Forelimb muscle (tissue), 1 donor: ENCODE measurements at regions not wholly inside any gene's neighbourhood (a gene's known extent, or its start where the extent isn't known, plus 50 kb on each side); places are given as distances from the start of the nearest gene placed in this dataset.
"Not testable (repeated sequence)": the region's sequence is repeated elsewhere in the genome, so short reads cannot be mapped to it uniquely, and the experiment has no call there.

Experiments
- DNase-seq: peaks from one replicate; pipeline ENCODE4 v3.0.0-alpha.2; 2013; ENCODE audit warnings: low read depth

DNA sequence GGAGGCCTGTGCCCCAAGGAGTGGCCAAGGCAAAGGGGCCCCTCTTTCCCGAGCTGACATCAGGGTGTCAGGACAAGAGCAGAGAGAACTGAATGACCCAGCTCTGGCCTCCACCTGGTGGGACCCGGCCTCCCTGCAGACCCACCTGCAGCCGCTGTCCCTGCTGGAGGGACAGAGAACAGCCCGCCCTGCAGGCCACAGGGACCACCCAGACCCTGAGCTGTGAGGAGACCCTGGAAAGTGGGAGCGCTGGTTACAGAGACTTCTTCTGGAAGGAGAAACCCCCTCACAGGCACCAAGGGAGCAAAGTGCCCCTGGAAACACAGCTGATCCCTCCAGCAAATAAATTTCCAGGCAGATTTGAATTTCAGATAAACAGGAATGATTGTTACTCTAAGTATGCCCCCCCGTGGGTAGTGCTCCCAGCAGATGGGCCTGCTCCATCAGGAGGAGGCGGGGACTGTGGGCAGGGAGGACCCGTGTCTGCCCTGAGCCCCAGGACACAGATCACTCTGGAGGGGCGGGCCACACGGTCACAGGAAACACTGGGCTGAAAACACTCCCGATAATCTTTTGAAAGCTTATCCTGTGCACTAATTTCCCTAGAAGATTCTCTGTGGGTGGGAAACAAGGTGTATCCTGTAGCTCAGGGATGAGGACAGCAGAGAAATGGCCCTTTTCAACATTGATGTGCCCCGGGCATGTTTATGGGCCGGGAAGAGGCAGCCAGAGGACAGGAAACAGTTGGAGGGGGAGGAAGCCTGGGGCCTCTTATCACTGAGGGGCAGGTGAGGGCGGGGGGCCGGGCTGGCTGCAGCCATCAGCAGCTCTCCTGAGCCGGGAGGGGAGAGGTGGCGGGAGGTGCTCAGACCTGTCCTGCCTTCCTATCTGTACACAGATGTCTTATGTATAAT, 276.0 kb downstream of the ADGRD1 start:
- no peak for DNase-seq

DNA sequence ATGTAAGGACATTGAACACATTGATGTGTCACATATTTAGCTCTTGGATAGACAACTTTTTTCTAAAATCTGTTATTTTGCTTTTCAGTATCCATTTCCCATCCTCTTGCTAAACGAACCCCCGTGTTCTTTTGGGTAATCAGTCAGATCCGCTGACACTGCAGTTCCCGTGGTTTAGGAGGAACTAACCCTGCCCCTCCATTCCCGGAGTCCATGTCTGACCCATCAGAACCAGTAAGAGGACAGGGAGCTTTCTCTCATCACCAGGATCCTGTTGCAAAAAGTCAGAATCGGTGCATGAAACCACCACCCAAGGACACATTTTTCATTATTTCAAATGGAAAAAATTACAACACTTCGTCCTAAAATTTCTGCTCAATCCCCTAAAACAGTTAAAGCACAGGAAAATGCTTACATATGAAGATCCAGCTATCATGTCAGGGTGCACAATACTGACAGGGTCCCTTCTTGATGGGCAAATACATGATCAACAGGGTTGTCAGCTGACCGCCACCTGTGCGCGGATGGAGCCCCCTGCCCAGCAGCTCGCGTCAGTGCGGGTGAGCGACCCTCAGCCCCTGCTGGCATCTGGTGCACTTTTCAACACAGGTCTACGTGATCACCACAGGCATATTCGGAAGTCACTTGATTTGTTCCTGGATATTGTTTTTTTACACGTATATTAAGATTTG, 276.8 kb downstream of the ADGRD1 start:
- no peak for DNase-seq

DNA sequence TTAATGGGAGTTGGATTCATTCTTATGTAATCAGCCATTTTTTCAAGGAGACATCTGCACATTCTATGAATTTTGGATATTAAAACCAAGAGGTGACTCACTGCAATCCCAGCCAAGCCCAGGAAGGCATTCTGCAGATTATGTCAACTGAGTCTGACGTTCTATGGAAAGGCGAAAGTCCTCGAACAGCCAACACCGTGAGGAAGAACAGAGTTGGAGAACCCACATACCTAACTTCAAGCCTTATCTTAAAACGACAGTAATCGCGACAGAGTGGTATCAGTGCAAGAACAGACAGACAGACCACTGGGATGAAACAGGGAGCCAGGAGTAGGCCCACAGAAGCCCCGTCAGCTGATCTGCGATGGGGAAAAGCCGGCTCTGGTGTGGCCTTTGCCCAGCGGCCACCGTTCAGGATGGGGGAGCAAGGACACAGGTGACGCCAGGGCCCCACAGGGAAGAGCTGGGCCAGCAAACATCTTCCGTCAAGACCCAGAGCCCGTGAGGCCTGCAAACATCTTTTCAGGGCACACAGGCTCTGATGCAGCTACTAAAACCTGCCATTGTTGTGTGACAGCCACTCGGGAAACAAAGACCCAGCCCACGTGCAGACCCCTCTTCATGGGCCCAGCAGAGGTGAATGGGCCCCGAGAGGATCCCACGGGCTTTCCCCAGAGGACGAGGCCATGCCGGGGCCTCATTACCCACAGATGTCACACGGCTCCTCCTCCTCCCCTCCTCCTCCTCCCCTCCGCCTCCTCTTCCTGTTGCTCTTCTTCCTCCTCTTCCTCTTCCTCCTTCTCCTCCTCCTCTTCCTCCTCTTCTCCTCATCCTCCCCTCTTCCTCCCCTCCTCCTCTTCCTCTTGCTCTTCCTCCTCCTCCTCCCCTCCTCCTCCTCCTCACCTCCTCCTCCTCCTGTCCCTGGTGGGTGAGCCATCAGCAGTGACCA, 277.6 kb downstream of the ADGRD1 start:
- DNase-seq = no peak

DNA sequence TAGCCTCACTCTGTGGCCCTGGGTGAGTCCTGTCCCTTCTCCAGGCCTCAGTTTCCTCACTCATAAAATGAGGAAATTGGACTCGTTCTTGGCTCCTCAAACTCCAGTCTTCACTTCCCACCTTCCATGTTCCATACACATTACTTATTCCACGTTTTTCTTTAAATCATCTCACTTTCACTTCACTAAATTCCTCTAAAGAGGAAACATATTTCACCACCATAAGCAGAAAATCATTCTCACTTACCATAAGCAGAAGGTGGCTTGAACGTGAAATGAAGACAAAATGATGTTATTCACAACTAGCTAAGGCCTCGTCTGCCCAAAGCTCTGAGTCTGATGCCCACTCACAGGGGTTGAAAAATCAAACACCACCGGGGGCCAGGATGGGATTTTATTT, 278.3 kb downstream of the ADGRD1 start:
- DNase-seq = no peak

DNA sequence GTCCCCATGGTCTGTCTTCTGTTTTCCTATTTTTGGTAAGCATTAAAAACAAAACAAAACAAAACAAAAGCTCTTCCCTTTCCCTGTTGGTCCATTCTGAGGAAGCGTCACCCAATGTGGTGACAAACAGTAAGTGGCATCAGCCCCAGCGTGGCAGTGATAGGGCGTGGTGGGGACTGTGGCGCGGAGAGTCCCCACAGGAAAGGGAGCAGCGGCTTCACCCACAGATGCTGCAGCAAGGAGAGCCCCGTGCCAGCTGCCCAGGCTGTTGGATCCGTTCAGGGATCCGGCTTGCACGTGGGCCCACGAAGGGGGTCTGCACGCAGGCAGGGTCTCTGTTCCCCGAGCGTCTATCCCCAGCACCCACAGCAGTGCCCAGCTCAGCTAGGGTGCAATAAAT, 279.2 kb downstream of the ADGRD1 start:
- not testable (repeated sequence) for DNase-seq

DNA sequence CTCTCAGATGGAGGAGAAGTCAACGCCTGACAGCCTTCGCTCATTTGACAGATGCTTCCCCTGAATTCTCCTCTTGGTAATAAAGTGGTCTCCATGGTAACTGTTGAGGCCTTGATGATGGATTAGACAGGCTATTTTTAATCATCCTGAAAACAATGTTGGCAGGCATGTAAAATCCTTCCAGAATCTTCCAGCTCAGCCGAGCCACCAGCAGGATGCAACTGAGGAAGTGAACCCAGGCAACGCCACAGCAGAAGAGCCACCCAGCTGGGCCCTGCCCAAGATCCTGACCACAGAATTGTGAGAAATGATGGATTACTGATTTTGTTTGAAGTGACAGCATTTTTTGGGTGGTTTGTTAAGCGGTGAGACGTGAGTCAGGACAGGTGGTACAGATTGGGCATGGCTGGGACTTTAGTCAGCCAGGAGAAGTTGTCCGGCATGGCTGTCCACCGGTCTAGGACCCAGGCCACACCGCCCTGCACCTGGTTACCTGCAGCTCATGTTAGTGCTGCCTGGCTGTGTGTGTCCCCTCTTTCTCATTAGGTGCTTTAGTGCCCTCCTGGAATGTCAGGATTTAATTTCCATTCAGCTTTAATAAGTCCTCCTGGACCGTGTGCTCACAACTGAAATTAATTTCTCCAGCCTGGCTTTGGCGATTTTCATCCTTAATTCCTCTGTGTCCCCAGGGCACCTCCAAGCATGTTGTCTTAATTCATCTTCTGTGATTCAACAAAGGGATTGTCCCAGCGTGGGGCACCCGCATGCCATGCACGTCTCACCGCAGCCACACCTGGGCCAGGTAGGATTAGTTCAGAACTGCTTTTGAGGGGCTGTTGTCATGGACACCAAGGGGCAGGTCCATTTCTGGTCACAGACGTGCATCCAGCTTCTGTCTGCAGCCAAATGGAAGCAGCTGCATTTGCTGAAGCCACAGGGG, 280.4 kb downstream of the ADGRD1 start:
- not testable (repeated sequence) for DNase-seq

DNA sequence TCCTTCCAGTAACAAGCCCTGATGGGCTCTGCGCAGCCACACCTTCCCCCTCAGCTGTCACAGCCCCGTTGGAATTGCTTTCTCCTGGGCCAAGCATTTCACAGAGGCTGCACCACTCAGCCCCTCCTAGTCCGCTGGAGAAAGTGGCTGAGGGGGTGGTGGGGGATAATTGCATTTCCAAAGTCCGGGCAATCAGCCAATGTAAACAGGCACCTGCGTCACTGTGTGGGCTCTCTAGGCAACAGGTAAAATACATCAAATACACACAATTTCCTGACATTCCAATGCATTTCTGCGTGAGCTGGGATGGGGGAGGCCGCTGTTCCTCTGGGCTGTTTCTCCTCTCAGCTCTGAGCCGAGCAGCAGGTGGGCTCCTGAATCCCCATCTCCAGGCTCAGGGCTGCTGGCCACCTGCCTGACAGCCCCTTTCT, 281.1 kb downstream of the ADGRD1 start:
- not testable (repeated sequence) for DNase-seq

DNA sequence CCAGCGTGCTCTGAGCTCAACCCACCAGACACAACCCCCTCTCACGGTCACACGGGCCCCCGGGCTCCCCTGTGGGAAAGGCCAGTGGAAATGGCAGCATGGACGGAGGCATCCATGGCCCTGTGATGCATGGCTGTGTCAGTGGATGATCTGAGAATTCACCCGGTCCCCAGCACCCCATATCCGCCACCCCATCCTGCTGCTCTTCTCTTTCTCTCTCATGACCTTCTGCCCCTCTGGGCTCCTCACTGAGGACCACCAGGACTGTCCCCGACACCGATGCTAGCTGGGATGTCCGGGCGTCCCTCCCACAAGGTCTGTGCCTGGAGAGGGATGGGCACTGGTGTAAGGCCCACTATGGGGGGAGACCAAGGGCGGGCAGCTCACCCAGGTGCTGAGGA, 282.2 kb downstream of the ADGRD1 start:
- DNase-seq = no peak

DNA sequence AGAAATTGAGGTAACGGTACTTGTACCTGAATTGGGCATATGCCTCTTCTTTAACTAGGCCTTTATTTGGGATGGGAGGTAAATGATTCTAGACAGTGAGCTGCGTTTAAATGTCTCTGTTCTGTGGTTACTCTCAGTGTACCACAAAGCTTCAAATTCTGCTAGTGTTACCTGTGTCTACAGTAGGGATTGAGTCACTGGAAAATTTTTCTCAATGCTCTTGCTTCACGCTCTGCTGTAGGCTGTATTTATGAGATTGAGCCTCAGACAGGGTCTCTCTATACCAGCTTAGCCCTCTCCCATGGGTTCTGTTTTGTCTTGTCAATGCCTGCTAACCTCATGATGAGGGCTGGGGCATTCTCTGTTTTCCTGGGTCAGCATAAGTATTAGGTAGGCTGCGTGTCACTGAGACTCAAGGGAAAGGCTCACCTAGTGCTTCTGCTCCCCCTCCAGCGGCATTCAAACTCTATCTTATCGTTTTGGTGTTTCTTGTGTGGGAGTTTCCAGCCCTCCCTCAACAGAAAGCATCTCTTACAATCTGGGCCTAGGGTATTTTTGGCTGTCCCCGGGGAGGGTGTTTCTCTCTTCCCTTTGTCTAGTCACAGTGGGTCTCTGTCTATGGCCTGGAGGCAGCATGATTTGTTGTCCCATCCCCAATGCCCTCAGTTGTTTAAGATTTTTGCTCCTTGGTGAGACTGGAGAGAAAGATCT, 285.8 kb downstream of the ADGRD1 start:
- no peak for DNase-seq

DNA sequence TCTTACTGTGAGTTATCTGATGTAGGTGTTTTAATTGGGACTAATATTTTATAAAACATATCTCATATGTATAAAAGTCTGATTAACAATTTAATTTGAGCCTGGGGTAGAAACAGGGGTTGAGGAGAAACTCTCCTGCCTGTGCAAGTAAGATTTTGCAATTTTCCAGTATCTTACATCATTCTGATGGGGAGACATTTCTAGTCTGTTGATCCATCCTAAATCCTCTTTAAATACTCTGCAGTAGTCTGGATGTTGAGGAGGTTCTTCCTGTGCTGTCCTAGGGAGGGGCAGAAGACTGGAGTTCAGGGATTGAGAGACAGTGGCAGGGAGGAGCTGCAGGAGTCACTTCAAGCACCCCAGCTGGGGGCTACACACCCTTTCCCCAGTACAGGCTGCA, 287.8 kb downstream of the ADGRD1 start:
- DNase-seq = no peak

DNA sequence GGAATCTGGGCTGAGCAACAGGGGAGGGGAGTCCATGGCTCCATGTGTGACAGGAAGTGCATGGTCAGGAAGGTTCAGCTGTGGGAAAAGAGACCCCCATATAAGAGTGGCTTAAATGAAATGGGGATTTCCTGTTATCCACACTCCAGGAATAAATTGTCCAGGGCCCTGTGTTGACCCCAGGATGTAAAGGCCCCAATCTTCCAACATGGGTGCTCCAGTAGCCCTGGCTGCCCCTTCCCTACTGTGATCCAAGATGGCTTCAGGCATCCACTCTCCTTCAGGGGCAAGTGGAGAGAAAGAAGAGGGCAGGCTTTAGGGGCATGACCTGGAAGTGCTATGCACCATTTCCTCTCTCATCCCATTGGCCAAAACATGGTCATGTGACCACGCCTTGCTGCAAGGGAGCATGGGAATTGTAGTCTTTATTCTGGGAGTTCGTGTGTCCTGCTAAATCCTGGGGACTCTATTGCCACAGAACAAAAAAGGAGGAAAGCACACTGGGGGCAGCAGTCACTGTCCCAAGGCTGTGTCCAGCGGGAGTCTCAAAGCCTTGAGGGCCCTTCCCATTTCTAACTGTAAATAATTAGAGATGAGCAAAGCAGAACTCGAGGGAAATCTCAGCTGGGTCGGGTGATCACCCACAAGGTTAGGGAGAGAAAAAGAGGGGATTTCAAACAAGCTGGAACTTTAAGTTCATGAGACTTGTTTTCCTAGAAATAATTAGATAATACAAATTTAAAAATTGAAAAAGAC, 289.2 kb downstream of the ADGRD1 start:
- no peak for DNase-seq

DNA sequence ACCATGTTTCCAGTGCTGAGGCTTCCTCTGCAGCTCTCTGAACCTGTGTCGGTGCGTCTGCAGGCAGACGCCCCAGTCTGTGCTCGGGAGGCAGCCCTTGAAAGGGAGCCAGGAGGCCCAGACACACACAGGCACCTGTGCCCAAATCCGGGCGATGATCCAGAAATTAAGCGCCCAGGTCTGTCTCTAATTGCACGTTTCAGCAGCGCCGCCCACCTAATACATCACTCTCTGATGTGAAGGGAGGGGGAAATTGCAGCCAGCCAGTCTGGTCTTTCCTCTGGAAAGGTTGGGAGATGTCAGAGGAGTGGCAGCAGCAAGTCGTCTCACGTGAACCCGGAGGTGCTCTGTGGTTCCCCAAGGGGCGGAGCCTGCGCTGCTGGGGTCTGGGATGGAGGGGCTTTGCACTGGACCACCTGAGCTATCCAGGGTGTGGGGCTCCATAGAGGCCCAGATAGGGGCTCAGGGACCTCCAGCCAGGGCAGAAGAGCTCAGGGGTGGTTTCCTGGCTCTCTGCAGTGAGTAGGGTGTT, 290.5 kb downstream of the ADGRD1 start:
- not testable (repeated sequence) for DNase-seq

DNA sequence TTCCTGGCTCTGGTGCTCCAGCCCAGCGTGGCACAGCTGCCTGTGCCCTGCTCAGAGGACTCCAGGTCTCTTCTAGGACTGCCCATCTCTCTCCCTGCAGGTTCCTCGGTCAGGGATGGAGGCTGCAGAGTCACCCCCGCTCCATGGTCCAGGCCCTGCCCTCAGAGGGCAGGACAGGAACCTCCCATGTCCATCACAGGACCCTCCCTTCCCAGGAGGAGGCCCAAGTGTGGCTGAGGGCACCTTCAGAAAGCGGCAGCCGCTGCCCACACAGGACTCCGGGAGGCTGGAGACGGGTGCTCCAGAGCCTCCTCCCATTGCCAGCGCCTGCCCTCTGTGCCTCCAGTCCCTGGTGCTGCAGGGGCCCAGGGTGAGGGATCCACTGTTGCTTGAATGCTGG, 291.5 kb downstream of the ADGRD1 start:
- not testable (repeated sequence) for DNase-seq

DNA sequence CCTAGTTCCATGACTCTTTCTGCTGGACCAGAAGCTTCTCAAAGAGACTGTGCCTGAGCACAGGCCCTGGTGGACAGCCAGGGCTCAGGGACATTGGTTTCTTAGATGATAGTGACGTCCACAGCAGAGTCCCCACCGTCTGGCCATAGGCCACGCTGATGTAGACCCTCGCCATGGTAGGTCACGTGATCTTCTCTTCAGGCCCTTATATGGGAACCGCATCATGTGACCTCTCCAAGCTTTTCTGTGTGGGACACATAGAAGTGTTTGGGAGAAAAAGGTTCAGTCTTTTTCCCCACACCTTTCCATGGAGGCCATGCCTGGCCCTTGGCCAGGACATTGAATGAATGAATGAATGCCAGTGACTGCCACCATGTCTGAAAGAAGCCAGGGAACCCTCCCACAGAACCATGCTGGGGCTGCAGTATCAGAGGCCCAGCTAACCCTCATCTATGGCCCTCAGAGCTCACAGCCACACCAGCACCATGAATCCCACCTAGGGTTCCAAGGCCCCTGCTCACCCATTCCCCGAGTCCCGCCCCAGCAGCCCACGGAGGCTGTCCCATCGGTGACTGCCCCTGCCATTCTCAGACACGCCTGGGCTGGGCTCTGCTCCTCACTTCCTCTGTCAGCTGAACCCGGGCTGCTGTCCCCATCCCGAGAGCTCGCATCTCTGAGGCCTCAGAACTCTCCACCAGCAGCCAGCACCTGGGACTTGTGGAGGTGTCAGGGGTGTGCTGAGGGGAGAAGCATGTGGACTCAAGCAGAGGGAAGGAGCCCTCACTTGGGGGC, 292.1 kb downstream of the ADGRD1 start:
- DNase-seq = no peak

DNA sequence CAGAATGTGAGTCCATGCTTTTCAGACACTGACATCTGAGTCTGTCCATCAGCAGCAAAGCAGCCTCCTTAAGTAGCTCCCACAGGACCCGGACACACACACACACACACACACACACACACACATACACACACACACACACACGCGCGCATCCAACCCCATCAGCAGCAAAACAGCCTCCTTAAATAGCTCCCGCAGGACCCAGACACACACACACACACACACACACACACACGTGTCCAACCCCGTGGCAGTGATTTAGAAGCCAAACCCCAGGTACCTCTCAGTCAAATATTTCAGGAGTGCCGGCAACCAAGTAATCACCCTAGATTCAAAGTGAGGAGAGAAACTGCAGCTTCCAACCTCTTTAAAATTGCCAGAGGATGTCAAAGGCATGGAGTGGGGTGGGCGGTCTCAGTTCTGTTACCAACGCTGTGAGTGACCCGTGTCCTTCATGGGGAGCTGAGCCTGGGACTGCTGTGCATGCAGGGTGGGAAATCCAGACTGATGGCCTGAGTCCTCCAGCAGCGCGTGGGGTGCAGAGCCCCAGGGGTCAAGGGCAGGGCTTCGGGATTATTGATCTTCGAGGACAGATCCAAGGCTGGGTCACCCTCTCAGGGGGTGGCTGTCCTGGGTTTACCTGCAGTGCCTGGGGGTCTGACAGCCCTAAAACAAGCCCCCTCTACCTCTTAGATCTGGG, 293.5 kb downstream of the ADGRD1 start:
- not testable (repeated sequence) for DNase-seq

DNA sequence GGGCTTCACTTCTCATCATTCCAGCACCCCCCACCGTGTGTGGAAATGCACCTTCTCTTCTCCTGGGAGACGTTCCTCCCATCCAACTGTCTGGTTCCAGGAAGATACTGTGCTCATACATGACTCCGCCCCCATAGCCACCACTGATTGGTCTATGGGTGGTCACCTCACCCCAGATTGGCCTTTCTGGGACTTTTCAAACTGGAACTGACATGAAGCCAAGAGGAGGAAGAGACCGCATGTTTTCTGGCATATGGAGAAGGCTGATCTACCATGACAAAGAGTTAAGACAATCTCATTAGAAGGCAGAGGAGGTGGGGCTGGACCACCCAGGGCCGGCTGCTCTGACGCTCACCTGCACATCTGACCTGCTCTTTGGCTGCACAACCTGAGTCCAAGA, 294.2 kb downstream of the ADGRD1 start:
- DNase-seq = not testable (repeated sequence)

DNA sequence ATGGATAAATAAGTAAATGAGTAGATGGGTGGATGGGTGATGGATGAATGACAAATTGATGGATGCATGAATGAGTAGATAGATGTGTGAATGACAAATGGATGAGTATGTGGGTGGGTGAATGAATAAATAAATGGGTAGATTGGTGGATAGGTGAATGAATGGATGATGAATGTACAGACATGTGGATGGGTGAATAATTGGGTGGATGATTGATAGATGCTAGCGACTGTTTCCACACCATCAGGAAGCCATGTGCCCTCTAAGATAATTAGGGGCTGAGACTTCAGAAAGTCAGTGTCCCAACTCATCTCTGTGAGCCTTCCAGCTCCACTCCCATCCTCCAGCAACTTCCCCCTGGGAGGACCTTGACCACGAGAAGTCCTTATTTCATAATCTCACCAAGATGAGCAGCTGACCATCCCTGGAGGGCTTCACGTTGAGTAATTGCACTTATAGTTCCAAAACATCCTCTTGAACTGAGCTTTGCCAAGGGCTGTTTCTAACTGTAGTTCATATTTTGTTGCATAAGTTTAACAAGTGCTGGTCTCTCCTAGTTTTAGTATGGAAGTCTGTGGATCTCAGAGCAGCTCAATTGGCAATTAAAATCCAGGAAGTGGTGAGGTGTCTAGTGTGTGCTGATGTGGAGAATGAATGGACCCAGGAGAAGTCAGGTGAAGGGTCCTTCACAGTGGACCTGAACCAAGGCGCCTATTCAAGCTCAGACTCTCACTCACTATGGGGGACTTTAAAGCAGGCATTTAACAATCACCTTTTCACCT, 295.7 kb downstream of the ADGRD1 start:
- no peak for DNase-seq
